Astrocyte (in vitro differentiated cells and primary cell): ENCODE measurements at regions not wholly inside any gene's neighbourhood (a gene's known extent, or its start where the extent isn't known, plus 50 kb on each side); places are given as distances from the start of the nearest gene placed in this dataset.

Experiments
- EZH2 ChIP-seq: IDR thresholded peaks from 2 replicates; pipeline ENCODE4 v1.6.1; 2012; ENCODE audit warnings: mild to moderate bottlenecking, low read length, inconsistent platforms; ENCODE audit not compliant: insufficient read depth
- TF ChIP-seq, protein P1 (sequence below): IDR thresholded peaks from 2 replicates; pipeline ENCODE4 v1.5.1; 2011; ENCODE audit warnings: low read depth, mild to moderate bottlenecking, inconsistent platforms, low read length, moderate library complexity; ENCODE audit not compliant: insufficient read depth

DNA sequence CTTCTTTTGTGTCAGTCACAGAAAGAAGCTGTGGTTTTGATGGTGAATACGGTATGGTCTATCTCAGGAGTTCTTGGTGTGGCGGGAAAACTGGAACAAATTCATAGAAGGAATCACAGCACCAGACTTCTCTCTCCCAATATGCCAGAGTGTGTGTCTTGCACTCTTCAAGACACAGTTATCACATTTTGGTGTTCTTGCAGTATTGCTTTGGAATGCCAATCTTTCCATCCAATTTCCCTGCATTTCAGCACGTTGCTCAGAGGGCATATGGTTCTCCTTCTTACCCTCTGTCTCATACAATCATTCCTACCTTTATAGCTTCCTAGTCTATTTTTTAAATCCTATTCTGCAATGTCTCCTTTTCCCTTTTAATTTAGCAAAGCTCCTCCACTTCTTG is 216.3 kb downstream of the TMEM182 start:
- TF ChIP-seq, protein P1, sequence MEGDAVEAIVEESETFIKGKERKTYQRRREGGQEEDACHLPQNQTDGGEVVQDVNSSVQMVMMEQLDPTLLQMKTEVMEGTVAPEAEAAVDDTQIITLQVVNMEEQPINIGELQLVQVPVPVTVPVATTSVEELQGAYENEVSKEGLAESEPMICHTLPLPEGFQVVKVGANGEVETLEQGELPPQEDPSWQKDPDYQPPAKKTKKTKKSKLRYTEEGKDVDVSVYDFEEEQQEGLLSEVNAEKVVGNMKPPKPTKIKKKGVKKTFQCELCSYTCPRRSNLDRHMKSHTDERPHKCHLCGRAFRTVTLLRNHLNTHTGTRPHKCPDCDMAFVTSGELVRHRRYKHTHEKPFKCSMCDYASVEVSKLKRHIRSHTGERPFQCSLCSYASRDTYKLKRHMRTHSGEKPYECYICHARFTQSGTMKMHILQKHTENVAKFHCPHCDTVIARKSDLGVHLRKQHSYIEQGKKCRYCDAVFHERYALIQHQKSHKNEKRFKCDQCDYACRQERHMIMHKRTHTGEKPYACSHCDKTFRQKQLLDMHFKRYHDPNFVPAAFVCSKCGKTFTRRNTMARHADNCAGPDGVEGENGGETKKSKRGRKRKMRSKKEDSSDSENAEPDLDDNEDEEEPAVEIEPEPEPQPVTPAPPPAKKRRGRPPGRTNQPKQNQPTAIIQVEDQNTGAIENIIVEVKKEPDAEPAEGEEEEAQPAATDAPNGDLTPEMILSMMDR: no peak
- no peak for TF ChIP-seq EZH2
